ENCODE measurements at regions not wholly inside any gene's neighbourhood (a gene's known extent, or its start where the extent isn't known, plus 50 kb on each side); places are given as distances from the start of the nearest gene placed in this dataset.

DNA sequence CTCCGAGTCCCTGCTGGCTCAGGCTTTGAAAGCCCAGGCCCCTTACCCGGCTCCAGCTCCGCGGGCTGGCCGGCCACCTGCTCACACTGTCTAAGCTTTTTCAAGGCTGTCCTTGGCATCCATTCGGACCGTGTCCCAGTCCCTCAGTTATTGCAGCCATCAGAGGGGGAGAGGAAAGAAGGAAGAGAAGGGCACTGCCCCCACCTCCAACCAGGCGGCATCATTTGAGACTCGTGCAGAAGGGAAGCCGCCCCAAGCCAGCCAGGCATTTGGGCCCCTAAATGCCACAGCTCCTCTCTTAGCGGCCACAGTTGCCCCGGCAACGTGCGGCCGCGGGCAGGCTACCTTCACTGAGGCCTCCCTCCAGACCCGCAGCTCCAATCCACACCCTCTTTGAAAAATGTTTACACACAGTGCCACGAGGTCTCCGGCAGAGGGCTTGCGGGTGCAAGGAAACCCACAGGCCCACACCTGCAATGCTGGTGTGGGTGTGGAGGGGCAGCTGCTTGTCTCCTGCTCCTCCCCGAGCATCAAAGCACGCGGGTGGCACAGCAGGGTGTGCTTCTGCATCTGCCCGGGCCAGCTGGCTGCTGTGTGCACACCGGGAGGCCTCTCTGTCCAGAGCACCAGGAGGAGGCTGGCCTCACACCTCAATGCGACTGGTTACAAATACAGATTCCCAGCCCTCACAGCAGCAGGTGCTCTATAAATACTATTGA is 124.4 kb downstream of the CTTN start:
- no peak for DNase-seq

DNA sequence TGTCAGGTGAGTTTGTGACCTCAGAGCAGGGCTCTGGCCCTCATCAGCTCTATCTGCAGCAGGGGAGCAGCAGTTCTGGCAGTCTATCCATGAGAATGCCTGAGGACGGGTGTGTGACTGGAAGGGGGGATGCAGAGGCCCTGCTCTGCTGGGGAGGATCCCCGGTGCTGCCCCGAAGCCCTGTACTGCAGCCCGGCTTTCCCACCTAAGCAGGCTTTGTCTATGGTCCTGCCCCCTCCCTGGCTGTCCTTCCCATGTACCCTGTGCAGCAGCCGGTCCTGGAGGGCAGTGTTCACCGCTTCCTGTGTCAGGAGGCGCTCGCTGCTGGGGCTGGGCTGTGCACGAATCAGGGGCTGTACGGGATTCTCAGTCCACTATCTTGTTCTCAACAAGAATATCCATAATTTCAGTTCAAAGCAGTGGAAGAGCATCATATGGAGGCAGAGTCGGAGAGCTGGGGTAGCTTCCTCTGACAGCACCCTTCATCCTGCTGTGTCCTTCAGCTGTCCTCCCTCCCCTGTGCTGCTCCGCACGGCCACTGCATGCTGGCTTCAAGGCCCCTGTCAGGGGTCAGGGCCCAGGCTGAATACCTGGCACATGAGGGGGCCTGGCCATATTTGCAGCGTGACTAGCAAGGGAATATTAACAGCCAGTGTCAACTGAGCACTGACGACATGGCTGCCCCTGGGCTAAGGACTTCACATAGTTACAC is 125.2 kb downstream of the CTTN start:
- no peak for DNase-seq

DNA sequence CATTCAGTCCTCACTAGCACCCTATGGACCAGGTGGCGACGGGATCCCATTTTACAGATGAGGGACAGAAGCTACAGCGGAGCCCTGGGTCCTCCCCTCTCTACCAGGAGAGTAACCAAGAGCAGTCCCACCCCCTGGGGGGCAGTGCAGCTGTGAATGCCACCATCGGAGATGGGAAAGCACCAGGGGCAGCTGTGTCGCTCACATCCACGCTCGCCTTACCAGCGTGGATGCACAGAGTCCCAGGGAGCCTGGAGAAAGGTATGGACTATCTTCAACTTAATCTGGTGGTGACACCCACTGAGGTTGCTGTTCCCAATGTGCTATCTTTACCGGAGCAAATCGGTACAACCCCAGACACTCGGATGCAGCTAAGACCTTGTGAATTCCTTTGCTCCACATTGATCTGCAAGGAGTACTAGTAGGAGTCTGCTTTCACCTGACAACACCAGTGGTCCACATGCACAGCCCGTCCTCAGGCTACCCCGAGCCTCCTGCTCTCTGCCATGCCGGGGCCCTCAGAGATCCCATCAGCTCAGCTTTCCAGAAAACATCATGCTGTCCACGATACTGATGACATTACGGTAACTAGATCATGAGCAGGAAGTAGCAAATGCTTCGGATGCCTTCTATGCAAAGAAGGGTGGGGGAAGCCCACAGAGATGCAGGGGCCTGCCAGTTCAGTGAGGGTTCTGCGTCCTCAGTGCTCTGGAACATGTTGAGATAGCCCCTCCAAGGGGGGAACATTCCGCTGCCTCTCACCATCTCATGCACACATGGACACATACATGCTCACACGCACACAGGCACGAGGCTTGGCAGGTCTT is 126.0 kb downstream of the CTTN start:
- no peak for DNase-seq

DNA sequence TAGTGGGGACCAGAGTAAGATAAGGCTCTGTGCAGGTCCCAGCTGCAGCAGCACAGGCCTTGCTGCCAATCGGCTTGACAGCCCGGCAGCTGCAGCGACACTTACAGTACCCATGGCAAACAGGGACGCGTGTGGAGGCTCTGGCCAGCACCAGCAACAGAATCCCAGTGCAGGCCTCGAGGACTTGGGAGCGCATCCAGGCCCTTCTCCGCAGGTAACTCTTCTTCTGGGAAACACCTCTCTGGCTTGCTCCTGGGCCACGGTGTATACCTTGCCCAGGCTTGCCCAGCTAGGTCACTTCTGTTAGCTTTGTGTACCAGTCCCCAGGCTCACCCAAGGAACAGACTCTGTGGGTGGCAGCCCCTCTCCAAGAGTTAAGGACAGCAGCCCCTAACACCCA is 126.7 kb downstream of the CTTN start:
- no peak for DNase-seq

DNA sequence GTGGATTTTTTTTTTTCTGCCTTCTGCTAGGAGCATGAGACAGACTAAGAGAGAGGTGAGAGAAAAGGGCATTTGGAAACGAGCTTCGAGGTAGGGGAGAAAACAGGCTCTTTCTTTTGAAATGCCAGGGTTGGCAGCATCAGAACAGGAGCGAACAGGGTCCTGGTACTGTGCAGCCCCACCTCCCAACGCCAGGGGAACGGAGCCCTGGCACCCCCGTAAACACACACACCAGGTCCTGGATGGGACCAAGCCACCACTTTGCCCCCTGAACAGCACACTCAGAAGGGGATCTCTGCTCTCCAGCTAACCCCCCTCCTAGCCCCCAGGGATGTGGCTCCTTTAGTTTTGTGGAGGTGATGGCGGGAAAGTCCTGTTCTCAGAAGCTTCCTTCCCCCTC is 127.1 kb downstream of the CTTN start:
- DNase-seq: no peak

DNA sequence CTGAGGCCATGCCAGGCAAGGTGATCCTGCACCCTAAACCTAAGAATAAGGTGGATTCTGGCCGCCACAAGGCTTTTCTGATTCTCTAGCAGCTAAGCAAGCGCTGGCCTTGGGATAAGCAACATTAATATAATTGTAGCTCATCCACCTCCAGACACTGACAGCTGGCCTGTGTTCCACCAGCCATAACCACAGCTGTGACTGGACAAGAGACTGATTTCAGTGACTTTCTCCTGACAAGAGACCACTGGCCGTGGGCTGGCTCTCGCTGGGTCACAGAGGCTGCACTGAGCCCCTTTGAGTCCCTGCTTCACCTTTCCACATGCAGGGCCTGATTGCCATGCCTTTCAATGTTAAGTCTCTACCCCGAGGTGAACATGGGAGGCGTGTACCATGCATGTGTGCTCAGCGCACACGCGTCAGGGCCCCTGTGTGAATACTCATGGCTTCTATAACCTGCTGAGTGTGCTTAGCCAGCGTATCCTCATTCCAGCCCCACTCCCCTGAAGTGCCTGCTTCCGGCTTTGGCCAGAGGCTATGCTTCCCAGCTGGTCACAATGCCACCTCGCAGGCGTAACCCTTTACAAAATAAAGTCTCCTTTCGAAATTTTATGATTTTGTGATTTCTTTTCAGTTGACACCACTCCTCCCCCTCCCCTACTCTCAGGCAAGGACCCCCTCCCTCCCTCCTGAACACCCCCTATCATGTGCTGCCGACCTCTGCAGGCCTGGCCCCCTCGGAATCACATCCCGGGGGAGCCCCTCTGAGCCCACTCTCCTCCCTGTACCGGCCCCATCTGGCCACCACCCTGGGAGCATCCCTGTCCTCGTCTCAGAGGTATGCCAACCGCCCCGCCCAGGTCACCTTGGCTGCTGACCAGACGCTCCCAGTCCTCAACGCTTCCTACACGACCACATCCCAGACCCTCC is 128.1 kb downstream of the CTTN start:
- DNase-seq: no peak

DNA sequence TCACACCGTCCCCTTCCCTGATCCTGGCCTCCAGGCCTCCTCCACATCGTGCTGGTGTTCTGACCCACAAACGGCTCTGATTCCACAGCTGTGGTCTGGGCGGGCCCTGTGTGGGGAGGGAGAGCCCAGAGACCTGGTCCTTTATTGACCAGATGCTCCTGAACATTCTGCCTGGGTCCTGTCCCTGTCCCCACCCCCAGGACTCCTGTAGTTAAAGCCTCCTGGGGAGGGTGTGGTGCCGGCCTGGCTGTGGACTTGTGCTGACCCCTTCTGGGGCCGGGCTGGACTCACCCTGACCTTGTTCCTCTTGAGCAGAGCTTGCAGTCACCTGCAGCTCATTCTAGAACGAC is 128.7 kb downstream of the CTTN start:
- no peak for DNase-seq

DNA sequence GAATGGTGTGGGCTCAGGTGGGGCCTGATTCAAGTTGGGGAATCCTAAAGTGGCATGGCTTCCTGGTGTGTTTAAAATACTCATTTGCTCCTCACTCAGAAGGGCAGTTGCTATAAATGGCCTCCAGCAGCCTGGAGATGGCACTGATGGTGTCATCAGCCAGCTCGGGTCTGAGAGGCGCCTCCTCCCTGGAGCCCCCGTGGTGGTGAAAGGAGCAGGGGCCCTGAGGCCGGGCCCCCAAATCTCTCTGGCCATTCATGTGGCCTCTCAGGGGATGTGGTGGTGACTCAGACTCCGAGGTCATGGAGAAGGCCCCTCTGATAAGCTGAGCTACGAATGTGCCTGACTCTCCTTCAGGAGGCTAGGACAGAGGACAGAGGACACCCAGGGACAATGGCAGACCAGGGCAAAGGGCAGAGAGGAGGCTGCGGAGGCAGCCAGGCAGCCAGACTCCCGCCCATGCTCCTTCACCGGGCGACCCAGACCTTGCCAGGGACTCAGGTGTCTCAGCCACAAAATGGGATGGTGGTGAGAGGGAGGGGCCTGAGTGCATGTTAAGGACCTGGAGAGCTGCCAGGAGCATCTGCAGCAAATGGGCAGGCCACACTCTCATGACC is 129.2 kb downstream of the CTTN start:
- DNase-seq: no peak

DNA sequence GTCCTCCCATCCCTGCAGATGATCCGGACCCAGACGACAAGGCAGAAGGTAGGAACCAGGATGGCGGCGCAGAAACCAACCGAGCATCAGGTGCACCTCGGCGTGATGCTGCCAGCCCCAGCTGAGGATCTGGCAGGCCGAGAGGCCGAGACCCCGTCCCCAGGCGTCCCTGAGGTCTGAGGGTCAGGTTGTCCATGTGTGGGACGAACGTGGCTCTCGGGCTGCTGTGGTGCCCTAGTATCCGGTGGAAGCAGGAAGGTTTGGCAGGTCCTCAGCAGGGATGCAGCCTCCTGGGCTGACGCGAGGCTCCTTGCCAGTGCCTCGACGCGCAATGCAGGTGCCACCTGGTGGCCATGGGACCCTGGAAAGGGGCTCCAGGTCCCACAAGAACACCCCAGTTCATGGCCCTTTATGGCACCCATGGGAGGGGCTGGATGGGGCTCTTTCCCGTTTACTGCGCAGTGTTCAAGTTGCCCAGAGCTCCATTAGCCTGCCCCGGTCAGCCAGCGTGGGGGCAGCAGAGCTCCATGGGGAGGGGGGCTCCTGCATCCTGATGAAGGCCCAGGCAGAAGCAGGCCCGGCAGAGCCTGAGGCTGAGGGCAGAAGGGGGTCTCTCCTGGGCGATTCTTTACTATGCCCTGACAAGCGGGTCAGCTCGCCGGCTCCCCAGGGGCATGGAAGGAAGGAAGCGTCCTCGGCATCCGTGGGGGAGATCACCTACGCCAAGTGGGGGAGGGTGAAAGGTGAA is 129.9 kb downstream of the CTTN start:
- no peak for DNase-seq

DNA sequence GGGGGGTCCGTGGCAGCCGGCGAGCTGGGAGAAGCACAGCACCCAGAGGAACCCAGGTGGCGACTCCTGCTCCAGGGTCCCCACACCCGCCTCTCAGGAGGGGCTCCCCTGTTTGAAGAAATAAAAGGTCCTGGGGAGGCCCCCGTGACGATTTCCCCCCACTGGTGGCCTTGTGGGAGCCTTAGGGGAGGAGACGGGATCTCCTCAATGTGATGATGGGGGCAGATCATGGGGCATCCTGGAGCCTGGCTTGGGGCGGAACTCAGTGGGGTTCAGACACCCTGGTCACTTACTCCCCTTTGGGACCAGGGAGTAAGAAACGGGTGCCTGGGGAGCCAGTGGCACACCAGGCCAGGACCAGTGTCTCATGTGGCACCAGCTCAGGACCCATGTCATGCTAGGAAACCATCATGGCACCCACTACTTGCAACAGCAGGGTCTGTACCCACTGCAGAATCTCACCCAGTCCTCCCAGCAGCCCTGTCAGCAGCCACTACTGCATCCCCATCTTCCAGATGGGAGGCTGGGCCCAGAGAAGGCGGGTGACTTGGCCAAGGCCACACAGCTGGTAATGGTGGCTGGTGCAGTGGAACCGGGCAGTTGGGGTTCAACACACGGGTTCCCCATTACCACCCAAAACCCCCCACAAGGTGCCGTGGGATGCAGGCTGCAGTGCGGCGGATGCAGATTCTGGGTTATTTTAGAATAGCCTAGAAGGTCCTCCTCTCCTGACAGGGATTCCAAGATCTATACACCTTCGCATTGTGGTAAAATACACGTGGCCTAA is 130.7 kb downstream of the CTTN start:
- DNase-seq: no peak

DNA sequence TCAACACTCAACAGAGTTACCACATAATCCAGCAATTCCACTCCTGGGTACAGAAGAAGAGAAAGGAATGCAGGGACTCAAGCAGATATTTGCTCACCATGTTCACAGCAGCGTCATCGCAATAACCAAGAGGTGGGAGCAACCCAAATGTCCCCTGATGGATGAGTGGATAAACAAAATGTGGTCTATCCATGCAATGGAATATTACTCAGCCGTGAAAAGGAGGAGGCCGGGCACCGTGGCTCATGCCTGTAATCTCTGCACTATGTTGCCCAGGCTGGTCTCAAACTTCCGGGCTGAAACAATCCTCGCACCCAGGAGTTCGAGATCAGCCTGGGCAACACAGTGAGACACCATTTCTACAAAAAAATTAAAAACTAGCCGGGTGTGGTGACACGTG is 131.7 kb downstream of the CTTN start:
- no peak for DNase-seq

DNA sequence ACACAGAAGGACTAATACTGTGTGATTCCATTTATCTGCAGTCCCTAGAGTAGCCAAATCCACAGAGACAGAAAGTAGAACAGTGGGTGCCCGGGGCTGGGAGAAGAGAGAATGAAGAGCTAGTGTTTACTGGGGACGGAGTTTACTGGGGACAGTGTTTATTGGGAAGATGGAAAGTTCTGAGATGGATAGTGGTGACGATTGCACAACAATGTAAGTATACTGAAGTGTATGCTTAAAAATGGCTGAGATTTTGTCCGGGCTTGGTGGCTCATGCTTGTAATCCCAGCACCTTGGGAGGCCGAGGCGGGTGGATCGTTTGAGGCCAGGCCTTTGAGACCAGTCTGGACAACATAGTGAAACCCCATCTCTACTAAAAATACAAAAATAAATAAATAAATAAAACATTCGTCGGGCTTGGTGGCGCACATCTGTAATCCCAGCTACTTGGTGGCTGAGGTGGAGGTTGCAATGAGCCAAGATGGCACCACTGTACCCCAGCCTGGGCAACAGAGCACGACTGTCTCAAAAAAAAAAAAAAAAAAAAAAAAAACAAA is 132.4 kb downstream of the CTTN start:
- DNase-seq: no peak

DNA sequence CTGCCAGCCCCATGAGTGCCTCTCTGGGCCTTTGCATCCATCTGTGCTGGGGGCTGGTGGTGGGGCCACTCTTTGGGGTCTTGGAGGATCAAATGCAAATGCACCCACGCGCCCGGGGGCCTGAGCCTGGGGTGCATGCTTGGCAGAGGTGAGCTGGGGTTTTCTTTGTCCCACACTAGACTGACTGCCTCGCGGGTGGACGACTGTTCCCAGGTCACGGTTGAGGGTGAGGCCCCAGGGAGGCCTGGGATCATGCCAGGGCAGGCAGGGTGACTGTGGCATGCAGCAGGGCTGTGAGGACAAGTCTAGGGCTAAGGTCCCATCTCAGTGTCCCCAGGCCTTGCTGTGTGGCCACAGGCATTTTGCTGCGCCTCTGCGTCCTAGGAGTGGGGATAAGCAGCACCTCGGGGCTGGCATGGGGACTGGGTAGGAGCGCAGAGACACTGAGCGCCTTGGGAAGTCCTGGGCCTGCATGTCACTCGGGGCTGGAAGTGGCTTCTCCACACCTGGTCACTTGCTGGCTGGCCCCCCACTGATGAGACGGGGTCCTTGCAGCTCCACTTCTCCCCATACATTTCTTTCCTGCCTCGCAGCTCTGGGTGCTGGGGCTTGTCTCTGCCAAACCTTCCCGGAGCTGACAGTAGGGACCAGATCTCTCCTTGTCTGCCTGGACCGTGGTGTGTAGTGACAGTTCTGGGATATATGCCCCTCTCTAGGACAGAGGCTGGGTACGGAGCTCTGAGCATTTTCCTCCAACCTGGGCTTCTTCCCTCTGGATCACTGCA is 133.1 kb downstream of the CTTN start:
- DNase-seq: no peak

DNA sequence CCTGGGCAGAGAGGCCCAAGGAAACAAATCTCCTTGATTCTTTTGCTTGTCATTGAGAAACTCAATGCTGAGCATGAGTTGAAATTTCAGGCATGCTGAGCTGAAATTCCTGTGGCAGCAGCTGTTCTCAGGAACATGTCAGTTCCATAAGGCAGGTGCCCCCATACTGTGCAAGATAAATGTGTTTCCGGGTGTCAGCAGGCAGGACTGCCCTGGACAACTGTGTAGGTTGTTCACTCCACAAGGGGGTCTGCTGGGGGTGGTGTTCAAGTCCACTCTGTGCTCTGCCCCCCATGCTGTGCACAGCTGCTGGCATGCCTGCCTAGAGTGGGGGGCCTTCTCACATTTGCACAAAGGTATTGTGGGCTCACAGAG is 133.7 kb downstream of the CTTN start:
- DNase-seq: no peak

DNA sequence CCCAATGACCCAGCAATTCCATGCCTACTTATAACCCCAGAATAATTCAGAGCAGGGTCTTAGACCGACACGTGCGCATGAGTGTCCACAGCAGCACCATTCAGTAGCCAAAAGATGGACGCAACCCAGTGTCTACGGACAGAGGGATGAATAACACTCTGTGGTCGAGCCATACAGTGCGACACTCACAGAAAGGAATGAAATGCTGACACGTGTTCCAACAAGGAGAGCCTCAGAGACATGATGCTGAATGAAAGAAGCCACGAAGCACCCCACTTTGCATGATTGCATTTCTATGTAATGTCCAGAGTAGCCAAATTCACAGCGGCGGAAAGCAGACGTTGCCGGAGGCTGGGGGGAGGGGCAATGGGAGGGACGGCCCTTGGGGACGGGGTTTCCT is 134.4 kb downstream of the CTTN start:
- DNase-seq: no peak

DNA sequence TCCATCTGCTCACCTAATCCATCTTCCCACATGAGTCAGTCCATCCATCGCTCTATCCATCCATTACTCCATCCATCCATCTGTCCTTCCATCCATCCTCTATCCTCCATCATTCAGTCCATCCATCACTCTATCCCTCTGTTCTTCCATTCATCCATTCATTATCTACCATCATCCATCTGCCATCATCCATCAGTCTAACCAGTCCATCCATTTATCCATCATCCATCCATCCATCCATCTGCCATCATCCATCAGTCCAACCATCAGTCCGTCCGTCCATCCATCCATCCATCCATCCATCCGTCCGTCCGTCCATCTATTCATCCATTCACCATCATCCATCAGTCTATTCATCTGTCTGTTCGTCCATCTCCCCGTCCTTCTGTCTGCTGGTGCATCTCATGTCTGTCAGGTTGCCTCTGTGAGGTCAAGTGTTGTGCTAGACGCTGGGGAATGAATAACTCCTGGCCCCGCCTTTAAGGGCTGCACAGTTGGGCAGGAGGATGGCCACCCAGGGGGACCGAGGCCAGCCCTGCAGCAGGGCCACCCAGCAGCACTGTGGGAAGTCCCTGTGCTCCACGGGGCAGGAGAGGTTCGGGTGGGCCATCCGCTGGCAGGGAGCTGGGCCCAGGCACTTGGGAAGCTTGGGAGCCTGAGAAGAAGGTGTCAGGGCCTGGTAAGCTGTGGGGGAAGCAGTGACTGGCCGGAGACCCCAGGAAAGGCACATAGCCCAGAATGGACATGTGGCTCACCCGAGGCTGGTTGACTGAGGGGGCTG is 137.1 kb downstream of the CTTN start:
- no peak for DNase-seq

DNA sequence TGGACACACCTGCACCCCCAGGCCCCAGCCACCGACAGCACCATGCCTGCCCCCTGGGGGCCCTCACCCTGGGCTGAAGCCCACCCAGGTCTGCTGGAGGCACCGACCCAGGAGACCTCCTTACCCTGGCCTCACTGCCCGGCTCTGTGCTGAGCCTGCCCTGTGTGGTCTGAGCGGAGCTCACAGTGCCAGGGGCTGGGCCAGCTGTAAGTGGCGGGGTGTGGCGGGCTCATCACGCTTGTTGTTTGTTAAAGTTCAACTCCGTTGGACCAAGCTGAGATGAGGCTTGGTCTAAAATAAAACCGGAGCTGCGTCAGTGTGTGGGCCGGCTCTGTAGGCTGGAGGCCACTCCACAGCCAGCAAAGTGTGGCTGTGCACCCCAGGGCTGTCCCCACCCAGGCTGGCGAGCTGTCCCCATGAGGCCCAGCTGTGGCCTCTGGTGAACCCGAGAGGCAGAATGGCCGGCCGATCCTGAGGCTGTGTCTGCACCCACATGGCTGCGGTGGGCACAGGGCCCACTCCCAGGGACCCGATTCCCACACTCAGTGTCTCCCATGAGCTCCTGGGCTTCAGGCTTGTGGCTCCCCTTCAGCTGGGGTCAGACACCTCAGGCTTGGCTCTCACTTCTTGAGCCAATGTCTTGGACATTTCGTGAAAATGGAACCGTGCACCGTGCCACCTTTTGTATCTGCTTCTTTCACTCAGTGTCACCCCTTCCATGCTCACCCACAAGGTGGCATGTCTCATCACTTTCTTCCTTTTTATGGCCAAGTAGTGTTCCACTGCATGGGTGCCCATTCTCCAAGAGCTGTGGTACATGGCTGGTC is 137.9 kb downstream of the CTTN start:
- DNase-seq: no peak

Measured in activated CD4-positive, alpha-beta T cell treated with anti-CD3 and anti-CD28 coated beads, Interleukin-2, amount 50 U/mL, for 1 hour (primary cell).